ENCODE measurements at regions not wholly inside any gene's neighbourhood (a gene's known extent, or its start where the extent isn't known, plus 50 kb on each side); places are given as distances from the start of the nearest gene placed in this dataset.

DNA sequence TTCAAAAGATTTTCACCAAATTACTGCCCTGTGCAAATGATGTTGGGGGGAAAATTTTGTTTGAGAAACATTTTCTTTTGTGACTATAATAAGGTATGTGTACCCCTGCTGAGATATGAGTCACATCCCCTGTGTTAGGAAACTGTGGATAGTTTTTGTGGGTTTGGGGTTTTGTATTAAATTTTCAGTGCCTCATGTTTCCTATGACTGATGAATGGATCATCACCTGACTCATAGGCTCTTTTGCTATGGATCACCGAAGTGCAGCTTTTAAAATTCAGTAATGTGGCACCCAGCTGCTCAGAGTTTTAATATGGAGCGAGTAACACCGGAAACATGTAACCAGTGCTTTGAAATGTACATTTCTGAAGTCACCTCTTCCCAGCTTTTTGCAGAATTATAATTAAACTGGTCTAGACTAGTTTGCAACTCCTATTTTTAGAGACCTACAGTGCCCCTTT lies 167.4 kb upstream of the HMGA2 start:
- DNase-seq (ENCODE audit: low spot score in 2 of 2): no peak
- H3K4me3 ChIP-seq (ENCODE audit: low read depth, poor library complexity, severe bottlenecking): no peak overlapping the region
- intact Hi-C loops (cut with DNase I; ENCODE audit: low total_unique reads): no loop called here
- 43 to 45% methylated on average over 3 of the region's 3 CpGs for WGBS, 2 donors
- TF ChIP-seq, protein P1, sequence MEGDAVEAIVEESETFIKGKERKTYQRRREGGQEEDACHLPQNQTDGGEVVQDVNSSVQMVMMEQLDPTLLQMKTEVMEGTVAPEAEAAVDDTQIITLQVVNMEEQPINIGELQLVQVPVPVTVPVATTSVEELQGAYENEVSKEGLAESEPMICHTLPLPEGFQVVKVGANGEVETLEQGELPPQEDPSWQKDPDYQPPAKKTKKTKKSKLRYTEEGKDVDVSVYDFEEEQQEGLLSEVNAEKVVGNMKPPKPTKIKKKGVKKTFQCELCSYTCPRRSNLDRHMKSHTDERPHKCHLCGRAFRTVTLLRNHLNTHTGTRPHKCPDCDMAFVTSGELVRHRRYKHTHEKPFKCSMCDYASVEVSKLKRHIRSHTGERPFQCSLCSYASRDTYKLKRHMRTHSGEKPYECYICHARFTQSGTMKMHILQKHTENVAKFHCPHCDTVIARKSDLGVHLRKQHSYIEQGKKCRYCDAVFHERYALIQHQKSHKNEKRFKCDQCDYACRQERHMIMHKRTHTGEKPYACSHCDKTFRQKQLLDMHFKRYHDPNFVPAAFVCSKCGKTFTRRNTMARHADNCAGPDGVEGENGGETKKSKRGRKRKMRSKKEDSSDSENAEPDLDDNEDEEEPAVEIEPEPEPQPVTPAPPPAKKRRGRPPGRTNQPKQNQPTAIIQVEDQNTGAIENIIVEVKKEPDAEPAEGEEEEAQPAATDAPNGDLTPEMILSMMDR (IDR thresholded peaks at IDR 0.05): no peak
- no peak for TF ChIP-seq POLR2A (IDR thresholded peaks at IDR 0.05)

DNA sequence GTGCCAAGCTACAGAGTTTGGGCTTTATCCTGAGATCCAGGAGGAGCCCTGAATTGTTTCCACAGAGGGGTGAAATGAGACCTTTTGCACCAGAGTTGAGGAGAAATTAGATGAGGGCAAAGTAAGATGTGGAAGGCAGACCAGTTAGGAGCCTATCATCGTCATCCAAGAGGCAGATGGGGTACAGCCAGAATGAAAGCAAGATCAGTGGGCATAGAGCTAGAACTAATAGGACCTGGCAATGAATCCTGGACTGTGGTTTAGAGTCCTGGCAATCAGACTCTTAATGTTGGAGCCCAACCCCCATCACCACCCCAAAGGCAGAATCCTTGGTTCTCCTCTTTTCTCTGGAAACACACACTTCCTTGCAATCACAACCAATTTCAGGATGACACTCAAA lies 166.6 kb upstream of the HMGA2 start:
- WGBS, 2 donors: 89 to 96% methylated on average over 1 of the region's 1 CpG

DNA sequence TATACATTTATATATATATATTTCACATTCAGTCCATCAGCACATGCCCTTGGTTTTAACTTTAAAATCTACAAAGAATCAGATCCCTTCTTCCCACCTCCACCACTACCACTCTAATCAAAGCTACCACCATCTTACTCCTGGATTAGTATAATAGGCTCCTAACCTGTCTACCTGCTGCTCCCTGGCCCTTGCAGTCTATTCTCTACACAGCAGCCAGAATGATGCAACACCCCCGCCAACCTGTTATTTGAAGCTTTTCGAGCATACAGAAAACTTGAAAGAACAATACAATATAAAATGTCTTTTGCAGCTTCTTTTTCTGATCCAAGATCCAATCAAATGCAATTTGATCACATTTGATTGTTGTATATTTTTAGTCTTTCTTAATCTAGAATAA lies 165.9 kb upstream of the HMGA2 start:
- H3K4me3 ChIP-seq (ENCODE audit: low read depth, poor library complexity, severe bottlenecking): no peak overlapping the region
- no peak for TF ChIP-seq POLR2A (IDR thresholded peaks at IDR 0.05)
- TF ChIP-seq, protein P1 (IDR thresholded peaks at IDR 0.05): no peak
- no peak for DNase-seq (ENCODE audit: low spot score in 2 of 2)
- intact Hi-C loops (cut with DNase I; ENCODE audit: low total_unique reads): no loop called here
- WGBS, 2 donors: 96 to 97% methylated on average over 2 of the region's 2 CpGs

More for the DNA sequence above, 166.6 kb upstream of the HMGA2 start:
- no peak for DNase-seq (ENCODE audit: low spot score in 2 of 2)
- no peak for TF ChIP-seq POLR2A (IDR thresholded peaks at IDR 0.05)
- TF ChIP-seq, protein P1 (IDR thresholded peaks at IDR 0.05): no peak
- H3K4me3 ChIP-seq (ENCODE audit: low read depth, poor library complexity, severe bottlenecking): no peak overlapping the region
- intact Hi-C loops (cut with DNase I; ENCODE audit: low total_unique reads): no loop called here

- TF ChIP-seq POLR2A (IDR thresholded peaks at IDR 0.05): no peak
- TF ChIP-seq, protein P1 (IDR thresholded peaks at IDR 0.05): no peak
- intact Hi-C loops (cut with DNase I; ENCODE audit: low total_unique reads): no loop called here
- 71 to 80% methylated on average over 1 of the region's 1 CpG for WGBS, 2 donors
- DNase-seq (ENCODE audit: low spot score in 2 of 2): no peak
- no peak overlapping the region for H3K4me3 ChIP-seq (ENCODE audit: low read depth, poor library complexity, severe bottlenecking)
Measured at GRCh38 chr12:65659681-65660080, 164.6 kb upstream of the HMGA2 start.

DNA sequence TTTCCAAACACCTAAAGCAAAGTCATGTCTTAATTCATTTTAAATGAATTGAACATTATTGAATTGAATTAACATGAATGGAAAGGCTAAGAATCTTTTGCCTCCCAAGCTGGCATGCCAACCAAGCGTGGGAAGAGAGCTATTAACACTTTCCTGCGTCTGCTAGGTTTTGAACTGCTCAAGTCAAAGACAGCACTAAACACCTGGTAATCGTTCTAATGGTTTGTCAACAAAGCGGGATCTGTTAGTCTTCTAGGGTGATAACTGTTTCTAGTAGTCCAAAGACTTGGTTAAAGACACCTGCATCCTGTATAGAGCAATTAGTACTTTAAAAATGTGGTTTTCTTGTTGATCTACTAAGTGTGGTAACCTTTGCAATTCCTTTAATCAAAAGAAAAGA lies 164.2 kb upstream of the HMGA2 start:
- TF ChIP-seq, protein P1 (IDR thresholded peaks at IDR 0.05): no peak
- TF ChIP-seq POLR2A (IDR thresholded peaks at IDR 0.05): no peak
- no peak overlapping the region for H3K4me3 ChIP-seq (ENCODE audit: low read depth, poor library complexity, severe bottlenecking)
- DNase-seq (ENCODE audit: low spot score in 2 of 2): no peak
- intact Hi-C loops (cut with DNase I; ENCODE audit: low total_unique reads): no loop called here
- WGBS, 2 donors: 75 to 82% methylated on average over 4 of the region's 4 CpGs

GRCh38 chr12:65660836-65661235 lies 163.4 kb upstream of the HMGA2 start:
- 93 to 95% methylated on average over 7 of the region's 7 CpGs for WGBS, 2 donors
- TF ChIP-seq, protein P1 (IDR thresholded peaks at IDR 0.05): no peak
- TF ChIP-seq POLR2A (IDR thresholded peaks at IDR 0.05): no peak
- intact Hi-C loops (cut with DNase I; ENCODE audit: low total_unique reads): no loop called here
- no peak for DNase-seq (ENCODE audit: low spot score in 2 of 2)
- no peak overlapping the region for H3K4me3 ChIP-seq (ENCODE audit: low read depth, poor library complexity, severe bottlenecking)
